SHP77 (cell line): ENCODE measurements at regions not wholly inside any gene's neighbourhood (a gene's known extent, or its start where the extent isn't known, plus 50 kb on each side); places are given as distances from the start of the nearest gene placed in this dataset.
"Not testable (repeated sequence)": the region's sequence is repeated elsewhere in the genome, so short reads cannot be mapped to it uniquely, and the experiment has no call there.

Source experiments
- DNase-seq, 2 experiments: peaks; one replicate each; lab custom pipeline; 2025; lab: John Stamatoyannopoulos, UW

GRCh38 chr15:91356083-91356482, 256.0 kb downstream of the SV2B start:
- DNase-seq, result no peak

- DNase-seq, result no peak
These were observed 257.0 kb downstream of the SV2B start for GRCh38 chr15:91357011-91357410.

DNA sequence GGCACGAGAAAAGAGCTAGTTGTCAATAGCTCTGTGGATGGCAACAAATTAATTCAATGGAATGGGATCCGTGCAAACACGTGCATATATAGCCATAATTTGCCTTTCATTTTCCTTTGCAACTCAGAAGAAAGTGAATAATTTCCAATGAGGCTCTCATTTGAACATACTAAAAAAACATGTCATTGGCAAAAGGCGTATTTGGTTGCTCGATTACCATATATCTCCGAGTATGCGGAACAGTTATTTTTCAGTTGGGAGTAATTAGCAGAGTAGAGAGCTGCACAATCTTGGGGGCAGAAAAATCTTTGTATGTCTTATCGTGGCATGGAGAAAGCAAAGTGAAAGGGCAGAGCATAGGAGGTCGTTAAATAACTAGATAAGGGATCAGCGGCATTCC, 257.4 kb downstream of the SV2B start:
- DNase-seq, result no peak

- DNase-seq, result no peak
These were observed 258.3 kb downstream of the SV2B start for GRCh38 chr15:91358405-91358804.

GRCh38 chr15:91361696-91362095, 261.6 kb downstream of the SV2B start:
- DNase-seq, result not testable (repeated sequence)

DNA sequence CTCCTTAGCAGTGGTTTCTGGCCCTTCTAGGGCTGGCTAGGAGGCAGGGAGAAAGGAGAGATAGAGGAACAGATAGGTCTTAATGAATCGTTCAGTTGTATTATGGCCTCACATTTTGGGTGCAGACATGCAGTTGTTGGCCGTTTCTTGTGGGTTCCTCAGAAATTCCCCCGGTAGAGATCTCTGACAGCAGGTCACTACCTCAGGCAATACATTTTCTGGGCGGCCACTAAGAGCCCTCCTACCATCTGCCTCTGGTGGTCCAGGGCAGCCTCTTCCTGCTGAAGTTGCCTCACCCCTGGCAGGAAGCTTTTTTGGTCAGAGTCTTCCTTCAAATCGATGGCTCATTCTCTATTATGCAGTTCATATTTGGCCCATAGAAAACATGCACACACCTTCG, 266.1 kb downstream of the SV2B start:
- no peak for DNase-seq

DNA sequence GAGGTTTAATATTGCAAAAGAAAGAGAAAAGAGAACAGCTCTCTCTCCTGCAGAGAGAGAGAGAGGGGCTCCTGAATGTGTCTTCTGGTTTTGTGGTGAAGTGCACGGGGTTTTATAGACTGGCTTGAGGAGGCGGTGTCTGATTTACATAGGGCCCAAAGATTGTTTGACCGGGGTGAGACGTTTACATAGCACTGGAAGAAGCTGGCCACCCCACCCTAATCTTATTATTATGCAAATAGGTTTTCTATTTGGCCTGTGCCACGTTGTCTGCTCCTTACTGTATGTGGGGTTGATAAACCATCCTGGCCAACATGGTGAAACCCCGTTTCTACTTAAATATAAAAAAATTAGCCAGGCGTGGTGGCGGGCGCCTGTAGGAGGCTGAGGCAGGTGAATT, 268.6 kb downstream of the SV2B start:
- DNase-seq, result no peak

GRCh38 chr15:91369823-91370222, 269.8 kb downstream of the SV2B start:
- no peak for DNase-seq

DNA sequence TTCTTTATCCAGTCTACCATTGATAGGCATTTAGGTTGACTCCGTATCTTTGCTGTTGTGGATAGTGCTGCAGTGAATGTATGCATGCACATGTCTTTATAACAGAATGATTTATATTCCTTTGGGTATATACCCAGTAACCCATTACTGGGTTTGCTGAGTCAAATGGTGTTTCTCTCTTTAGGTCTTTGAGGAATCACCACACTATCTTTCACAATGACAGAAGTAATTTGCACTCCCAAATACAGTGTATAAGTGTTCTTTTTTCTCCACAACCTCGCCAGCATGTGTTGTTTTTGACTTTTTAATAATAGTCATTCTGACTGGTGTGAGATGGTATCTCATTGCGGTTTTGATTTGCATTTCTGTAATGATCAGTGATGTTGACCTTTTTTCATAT, 271.3 kb downstream of the SV2B start:
- DNase-seq, result not testable (repeated sequence)

- no peak for DNase-seq
These were observed 274.3 kb downstream of the SV2B start for GRCh38 chr15:91374336-91374735.

GRCh38 chr15:91376038-91376437, 276.0 kb downstream of the SV2B start:
- no peak for DNase-seq

DNA sequence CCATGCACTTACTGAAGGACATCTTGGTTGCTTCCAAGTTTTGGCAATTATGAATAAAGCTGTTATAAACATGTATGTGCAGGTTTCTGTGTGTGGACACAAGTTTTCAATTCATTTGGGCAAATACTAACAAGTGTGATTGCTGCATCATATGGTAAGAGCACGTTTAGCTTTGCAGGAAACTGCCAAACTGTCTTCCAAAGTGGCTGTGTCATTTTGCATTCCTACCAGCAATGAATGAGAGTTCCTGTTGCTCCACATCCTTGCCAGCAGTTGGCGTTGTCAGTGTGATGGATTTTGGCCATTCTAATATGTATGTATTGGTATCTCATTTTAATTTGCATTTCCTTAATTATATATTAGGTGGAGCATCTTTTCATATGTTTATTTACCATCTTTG, 280.1 kb downstream of the SV2B start:
- DNase-seq, result no peak

DNA sequence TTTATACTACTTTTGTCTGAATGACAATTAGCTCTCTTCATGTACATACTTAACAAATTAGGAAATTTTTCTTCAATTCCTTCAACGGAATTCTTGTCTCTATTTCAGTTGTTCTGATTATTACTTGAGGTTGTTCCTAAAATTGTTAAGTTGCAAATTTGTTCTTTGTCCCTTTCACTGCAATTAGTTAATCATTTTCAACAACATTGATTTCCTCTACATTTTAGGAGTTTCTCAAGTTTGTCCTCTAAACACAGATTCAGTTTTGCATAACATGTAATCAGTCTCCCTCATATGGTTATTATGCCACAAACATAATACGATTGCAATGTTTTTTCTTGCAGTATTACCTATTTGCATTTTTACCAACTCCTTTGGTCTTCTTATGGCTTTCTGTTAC, 283.5 kb downstream of the SV2B start:
- no peak for DNase-seq

- no peak for DNase-seq
These were observed 284.2 kb downstream of the SV2B start for GRCh38 chr15:91384189-91384730.

DNA sequence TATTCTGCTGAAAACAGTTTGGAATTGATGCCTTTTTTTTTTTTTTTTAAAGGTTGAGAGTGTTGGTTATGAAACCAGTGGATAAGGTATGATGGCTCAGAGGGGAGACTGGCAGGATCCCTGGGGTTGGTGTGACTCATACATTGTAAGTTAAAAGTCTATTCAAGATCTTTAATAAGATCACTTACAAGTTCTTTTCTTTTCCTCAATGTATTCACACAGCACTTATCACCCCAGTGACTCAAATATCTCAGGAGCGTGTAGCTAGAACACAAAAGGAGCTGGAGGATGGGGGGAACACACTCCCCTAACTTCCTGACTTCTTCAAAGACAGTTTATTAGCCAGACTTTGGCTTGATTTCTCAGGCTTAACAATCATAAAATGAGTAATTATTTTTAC, 285.3 kb downstream of the SV2B start:
- no peak for DNase-seq

GRCh38 chr15:91393186-91393585, 293.1 kb downstream of the SV2B start:
- no peak for DNase-seq

- DNase-seq, result no peak
These were observed 300.4 kb downstream of the SV2B start for GRCh38 chr15:91400481-91400880.

GRCh38 chr15:91407269-91407889, 307.3 kb downstream of the SV2B start:
- DNase-seq, result no peak

GRCh38 chr15:91408476-91409076, 308.5 kb downstream of the SV2B start:
- DNase-seq, result no peak

- DNase-seq, result no peak
These were observed 309.3 kb downstream of the SV2B start for GRCh38 chr15:91409387-91409786.

- DNase-seq, result no peak
These were observed 311.5 kb downstream of the SV2B start for GRCh38 chr15:91411586-91411985.

DNA sequence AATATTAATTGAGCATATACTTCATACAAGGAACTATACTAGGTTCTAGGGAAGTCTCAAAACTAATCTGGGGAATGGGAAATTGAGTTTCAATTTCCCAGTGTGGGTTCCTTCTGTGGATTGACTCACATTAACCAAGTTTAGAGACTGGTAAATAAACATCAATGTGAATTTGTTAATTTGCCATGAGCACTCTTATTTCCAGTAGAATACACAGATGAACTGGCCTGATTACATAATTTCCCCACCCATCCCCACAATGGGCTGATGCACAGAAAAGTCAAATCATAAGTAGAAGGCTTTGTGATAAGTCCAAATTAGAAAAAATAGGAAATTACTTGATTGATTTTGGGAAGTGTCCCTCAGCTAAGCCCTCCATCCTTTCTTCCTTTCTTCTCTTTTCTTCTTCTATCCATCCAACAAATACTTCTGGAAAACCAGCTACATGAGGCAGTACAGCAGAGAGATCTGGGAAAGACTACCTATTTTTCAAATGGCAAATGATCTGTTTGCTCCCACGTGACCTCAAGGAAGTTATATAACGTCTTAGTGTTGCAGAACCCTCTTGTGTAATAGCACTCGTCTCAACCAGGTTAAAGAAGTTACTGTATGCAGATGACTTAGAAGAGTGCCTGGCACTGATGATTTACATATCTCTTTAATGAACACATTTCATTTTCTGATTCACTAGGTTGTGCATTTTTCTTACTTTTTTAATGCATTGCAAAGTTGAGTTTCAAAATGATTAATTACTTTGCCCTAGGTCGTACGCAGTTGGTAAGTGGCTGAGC, 312.3 kb downstream of the SV2B start:
- DNase-seq, result no peak

DNA sequence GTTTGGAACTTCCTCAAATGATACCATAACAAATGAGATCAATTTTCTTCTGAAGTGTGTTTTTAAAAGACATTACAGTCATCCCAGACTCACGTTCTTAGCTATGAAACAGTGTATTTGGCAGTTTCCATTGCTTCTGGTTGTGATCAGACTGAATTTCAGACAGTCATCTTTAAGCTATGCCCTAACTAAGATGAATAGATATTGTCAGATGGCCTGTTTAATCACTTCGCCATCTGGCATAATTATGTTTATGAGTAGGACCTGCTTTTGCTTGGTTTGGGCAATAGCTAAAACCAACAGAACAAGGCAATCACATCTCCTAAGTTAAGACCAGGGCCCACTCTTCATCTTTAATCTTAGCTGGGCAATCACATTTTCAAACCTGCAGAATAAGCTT, 313.1 kb downstream of the SV2B start:
- no peak for DNase-seq
